Activated CD4-positive, CD25-positive, alpha-beta regulatory T cell (primary cell): ENCODE measurements at regions not wholly inside any gene's neighbourhood (a gene's known extent, or its start where the extent isn't known, plus 50 kb on each side); places are given as distances from the start of the nearest gene placed in this dataset.
"Not testable (repeated sequence)": the region's sequence is repeated elsewhere in the genome, so short reads cannot be mapped to it uniquely, and the experiment has no call there.

Experiments
- DNase-seq, 4 experiments: peaks; one replicate each; lab custom pipeline; 2025; lab: John Stamatoyannopoulos, UW

GRCh38 chr17:68097161-68097805 is 61.7 kb downstream of the KPNA2 start:
- no peak for DNase-seq

- DNase-seq, result not testable (repeated sequence)
These were observed 63.8 kb downstream of the KPNA2 start for GRCh38 chr17:68099341-68099753.

GRCh38 chr17:68100000-68100641 is 64.6 kb downstream of the KPNA2 start:
- no peak for DNase-seq

- peak; percentile 41 to 57 (median 45) for DNase-seq
These were observed 65.8 kb downstream of the KPNA2 start for GRCh38 chr17:68101075-68101986.

GRCh38 chr17:68101987-68102314 is 66.4 kb downstream of the KPNA2 start:
- no peak for DNase-seq

GRCh38 chr17:68102318-68102758 is 66.8 kb downstream of the KPNA2 start:
- DNase-seq, result no peak

- DNase-seq, result no peak
These were observed 67.6 kb downstream of the KPNA2 start for GRCh38 chr17:68103148-68103547.

GRCh38 chr17:68106085-68106484 is 70.5 kb downstream of the KPNA2 start:
- DNase-seq, result no peak

- DNase-seq, result no peak
These were observed 71.8 kb downstream of the KPNA2 start for GRCh38 chr17:68107373-68107772.

- no peak for DNase-seq
These were observed 72.9 kb downstream of the KPNA2 start for GRCh38 chr17:68108313-68109000.

- not testable (repeated sequence) for DNase-seq
These were observed 73.9 kb downstream of the KPNA2 start for GRCh38 chr17:68109404-68109803.

- not testable (repeated sequence) for DNase-seq
These were observed 80.7 kb downstream of the KPNA2 start for GRCh38 chr17:68116211-68116610.

GRCh38 chr17:68122587-68122986 is 87.1 kb downstream of the KPNA2 start:
- DNase-seq, result no peak

- no peak for DNase-seq
These were observed 89.8 kb downstream of the KPNA2 start for GRCh38 chr17:68125111-68125870.

GRCh38 chr17:68127914-68128313 is 92.4 kb downstream of the KPNA2 start:
- DNase-seq, result no peak

GRCh38 chr17:68131456-68131855 is 95.9 kb downstream of the KPNA2 start:
- no peak for DNase-seq

- DNase-seq, result no peak
These were observed 98.0 kb downstream of the KPNA2 start for GRCh38 chr17:68133346-68134045.

- no peak for DNase-seq
These were observed 98.6 kb downstream of the KPNA2 start for GRCh38 chr17:68134046-68134637.

- DNase-seq, result no peak
These were observed 99.2 kb downstream of the KPNA2 start for GRCh38 chr17:68134731-68135130.

- no peak for DNase-seq
These were observed 99.8 kb downstream of the KPNA2 start for GRCh38 chr17:68135141-68135887.
